HG03066 (cell line): ENCODE measurements at regions not wholly inside any gene's neighbourhood (a gene's known extent, or its start where the extent isn't known, plus 50 kb on each side); places are given as distances from the start of the nearest gene placed in this dataset.
"Not testable (repeated sequence)": the region's sequence is repeated elsewhere in the genome, so short reads cannot be mapped to it uniquely, and the experiment has no call there.

ENCODE experiments used
- ATAC-seq: cut with Tn5 transposase; IDR thresholded peaks from one replicate; pipeline ENCODE4 v1.9.1; 2021; ENCODE audit warnings: low read depth; ENCODE audit not compliant: unreplicated experiment

- ATAC-seq = no peak
Measured at GRCh38 chr16:86072328-86073102, 173.6 kb downstream of the IRF8 start.

- no peak for ATAC-seq
Measured at GRCh38 chr16:86073103-86073625, 174.2 kb downstream of the IRF8 start.

GRCh38 chr16:86073763-86074493 lies 175.0 kb downstream of the IRF8 start:
- no peak for ATAC-seq

DNA sequence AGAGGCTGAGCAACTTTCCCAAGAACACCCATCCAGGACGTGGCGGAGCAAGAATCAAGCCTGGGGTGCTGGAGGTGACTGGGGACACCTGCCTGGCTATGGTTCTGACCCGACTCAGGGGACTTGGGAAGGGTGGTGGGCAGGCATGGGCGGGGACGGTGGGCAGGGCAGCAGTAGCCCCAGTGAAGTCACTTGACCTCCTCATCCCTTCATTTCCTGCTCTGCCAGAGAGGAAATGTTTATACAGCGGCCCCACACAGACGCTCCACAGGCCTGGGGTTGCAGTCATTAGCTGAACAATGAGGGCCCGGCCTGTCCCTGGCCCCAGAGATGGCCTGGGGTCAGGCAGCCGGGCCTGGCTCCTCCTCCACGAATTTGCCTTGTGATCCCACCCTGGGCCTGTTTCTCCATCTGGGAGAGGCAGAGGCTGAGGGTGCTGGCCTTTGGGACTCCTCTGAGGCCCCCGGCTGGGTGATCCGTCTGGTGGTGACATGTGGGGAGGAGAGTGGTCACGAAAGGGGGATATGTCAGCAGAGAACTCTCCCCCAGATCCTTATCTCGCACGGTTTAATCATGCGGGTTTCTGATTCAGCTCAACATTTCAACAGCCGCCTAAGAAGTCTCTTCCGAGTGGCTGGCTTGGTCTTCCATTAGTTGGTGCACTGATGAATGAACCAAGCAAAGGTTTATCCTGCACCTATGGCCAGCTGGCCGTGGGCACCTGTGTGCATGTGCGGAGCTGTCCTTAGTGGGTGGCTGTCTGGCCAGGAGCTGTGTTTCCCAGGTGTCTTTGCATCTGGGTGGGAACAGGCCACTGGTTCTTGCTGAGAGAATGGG lies 175.9 kb downstream of the IRF8 start:
- ATAC-seq = no peak

DNA sequence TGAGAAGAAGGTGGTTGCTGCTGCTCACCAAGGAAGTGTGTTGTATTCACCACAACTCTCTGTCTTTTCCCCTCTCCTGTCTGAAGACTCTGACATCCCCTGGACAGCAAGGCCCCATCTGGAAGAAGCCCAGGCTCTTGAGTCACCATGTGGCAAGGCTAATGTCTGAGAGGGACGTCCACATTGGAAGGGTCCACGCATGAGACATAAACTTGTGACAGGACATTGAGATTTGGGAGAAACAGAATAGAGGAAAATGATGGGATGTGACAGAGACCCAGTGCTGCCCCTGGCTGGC lies 176.5 kb downstream of the IRF8 start:
- ATAC-seq = no peak

GRCh38 chr16:86075839-86076440 lies 177.0 kb downstream of the IRF8 start:
- ATAC-seq = no peak

DNA sequence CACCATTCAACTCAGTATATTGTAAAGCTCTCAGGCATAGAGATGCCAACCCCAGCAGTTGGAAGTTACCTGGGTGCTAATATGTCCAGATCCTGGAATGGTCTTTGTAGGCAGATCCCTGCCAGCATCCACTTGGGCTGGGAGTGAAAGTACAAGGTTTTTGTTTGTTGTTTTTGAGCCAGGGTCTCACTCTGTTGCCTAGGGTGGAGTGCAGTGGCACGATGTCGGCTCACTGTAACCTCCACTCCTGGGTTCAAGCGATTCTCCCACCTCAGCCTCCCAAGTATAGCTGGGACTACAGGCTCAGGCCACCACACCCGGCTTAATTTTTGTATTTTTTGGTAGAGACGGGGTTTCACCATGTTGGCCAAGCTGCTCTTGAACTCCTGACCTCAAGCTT lies 177.6 kb downstream of the IRF8 start:
- ATAC-seq = no peak

DNA sequence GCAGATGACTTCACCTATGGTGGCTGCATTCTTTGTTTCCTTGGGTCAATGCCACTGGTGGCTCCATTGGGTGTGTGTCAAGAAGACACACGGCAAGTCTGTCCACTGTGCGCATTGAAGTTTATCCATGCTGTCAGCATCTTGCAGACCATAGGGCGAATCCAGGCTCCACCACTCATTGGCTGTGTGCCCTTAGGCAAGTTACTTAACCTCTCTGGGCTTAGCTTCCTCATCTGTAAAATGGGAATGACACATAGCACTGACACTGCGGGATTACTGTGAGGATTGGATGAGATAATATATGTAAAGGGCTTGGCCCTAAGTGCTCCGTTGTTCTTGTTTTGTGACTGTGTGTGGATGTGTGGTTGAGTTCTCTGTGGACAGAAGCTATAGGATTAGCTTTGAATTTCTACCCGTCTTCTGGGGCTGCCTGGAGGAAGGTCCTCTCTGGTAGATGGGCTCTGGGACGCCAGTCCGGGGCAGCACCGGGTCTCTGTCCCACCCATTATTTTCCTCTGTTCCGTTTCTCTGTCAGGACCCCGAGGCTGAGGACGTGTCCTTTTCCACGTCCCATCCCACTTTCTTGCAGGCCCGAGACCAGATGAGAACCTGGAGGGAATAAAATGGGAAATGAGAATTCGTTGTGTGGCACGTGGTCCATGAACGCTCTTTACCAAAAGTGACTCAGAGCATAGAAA lies 178.4 kb downstream of the IRF8 start:
- ATAC-seq = no peak

DNA sequence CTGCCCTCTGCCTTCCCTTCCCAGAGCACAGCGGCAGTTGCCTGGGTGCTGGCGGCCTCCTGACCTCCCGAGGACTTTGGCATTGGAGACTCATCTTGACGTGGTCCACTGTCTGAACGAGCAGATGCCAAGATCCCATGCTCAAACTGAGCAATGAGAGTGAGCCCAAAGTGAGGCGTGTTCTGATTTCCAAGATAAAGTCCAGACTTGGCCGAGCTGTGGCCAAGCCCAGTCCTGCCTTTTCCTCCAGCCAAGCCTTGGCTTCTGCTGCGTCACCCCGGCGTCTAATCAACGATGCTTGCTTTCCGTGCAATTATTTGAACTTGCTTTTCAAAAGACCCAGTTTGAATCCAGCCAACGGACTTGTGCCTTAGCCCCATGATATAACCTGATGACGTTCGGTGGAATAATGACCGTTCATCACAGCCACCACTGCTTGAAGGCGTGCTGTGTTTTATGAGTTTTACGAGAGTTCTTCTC lies 179.2 kb downstream of the IRF8 start:
- no peak for ATAC-seq

DNA sequence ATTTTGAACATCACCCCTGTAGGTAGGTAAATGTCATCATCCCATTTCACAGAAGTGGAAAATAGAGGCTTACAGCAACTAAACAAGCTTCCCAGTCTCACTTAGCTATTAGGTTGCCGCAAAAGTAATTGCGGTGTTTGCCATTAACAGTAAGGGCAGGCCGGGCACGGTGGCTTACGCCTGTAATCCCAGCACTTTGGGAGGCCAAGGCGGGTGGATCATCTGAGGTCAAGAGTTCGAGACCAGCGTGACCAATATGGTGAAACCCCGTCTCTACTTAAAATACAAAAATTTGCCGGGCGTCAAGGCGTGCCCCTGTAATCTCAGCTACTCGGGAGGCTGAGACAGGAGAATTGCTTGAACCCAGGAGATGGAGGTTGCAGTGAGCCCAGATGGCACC lies 179.7 kb downstream of the IRF8 start:
- ATAC-seq = not testable (repeated sequence)

DNA sequence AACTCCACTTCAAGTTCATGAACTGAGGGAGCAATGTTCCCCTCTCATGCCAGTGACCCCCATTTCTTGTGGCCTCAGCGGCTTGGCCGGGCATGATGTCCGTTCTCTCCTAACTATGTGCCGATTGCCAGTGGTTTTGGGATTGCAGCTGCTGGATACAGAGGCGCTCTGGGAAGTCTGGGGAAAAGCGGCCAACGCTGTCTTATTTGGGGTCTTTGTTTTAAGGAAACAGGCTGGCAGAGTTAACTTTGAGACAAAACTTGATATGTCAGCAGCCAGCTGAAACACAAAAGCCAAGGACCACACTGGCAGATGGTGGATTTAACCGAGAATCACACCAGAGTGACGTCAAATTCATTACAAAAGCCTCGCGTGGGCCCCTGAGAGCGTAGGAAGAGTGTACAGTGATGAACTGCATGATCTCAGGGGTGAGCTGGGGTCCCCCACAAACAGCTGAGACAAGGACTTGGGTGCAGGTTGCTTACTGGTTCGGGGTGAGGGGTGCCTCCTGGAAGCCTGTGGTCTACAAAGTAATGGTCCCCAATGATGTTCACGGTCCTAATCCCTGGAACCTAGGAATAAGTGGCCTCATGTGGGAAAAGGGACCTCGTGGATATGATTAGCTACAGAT lies 180.4 kb downstream of the IRF8 start:
- no peak for ATAC-seq

DNA sequence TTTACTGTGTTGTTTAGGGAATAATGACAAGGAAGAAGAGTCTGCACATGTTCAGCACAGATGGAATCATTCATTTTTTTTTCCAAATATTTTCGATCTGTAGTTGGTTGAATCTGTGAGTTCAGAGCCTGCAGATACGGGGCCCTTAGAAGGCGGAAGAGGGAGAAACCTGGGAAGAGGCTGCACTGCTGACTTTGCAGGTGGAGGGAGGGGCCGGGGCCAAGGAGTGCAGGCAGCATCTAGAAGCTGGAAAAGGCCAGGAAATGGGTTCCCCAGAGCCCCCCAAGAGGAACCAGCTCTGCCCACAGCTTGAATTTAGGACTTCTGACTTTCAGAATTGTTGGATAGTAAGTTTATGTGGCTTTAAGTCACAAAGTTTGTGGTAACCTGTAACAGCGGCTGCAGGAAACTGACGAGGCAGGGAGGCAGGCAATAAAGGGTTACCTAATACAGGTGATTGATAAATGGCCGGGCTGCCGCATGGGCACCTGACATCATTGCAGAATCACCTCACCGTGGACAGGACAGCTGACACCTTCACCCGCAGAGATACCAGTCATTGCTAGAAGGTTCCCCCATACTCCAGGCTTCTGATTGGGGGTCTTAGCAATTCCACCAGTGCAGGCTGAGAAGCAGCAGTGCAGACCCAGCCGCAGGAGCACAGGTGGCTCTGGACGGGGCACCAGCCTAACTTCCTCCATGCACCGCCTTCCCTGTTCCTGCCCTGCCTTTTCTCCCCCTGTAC lies 181.3 kb downstream of the IRF8 start:
- no peak for ATAC-seq

DNA sequence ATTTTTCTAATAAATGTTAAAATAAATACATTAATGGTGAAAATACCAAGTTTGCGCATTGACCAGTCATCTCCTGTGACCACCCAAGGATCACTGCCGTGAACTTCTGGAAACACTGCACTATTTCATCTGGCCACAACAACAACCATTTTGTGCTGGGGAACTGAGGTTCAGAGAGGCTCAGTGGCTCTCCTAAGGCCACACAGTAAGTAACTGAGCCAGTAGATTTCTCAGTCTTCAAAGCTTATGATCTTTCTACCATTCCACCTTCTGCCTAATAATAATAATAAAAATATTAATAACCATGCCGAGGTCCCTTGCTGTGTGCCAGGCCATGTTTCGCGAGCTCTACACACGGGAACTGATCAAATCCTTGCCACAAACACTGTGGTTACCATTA lies 182.0 kb downstream of the IRF8 start:
- ATAC-seq = no peak

DNA sequence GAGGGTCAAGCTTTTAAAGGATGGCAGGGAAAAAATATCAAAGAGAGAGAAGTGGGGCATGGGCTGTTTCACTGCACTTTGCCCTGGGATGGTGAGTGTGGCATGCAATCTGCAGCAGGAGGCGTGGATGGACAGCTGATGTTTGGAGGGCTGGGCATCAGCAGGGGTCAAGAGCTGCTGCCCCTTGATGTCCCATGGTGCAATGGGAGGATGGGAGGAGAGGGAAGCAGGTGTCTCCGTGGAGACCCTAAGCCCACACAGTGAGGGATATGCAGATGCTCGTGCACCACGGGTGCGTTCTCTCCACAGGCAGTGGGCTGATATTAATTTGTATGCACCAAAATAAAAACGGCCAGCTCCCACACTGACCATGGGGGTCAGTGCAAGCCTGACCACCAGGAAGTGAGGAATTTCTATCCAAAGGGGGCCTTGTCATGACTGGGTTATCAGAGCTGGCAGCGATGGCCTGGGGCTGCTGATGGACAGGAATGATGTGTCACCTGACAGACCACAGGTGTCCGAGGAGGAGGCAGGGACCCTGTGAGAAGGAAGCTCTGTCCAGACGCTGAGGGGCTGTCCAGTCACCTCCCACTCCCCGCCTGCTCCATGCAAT lies 183.6 kb downstream of the IRF8 start:
- no peak for ATAC-seq

DNA sequence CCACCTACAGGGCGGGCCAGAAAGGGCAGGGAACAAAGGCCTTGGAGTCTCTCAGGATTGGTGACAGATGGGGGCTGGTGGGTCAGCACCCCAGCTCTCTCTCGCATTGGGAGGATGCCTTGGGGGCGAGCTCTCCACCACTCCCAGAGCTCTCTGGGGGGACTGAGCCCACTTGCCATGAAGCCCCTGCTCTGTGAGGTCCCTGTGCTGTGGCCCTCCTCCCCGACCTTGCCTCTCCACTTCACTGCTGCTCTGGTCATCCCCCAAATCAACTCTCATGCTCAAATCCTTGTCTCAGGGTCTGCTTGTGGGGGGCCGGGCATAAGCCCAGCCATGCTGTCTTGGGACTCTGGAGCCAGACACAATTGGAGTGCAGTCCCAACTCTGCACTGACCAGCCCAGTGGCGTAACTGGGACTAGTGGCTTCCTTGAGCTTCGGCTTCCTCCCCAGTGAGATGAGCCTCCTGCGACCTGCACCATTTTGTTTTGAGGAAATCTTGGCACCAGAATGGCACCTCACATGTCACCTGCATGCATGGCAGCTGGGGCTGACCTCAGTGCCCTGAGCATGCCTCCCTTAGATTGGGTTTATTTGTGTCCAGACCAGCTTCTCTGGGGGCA lies 184.5 kb downstream of the IRF8 start:
- ATAC-seq = no peak

GRCh38 chr16:86085161-86085611 lies 186.2 kb downstream of the IRF8 start:
- ATAC-seq = no peak

DNA sequence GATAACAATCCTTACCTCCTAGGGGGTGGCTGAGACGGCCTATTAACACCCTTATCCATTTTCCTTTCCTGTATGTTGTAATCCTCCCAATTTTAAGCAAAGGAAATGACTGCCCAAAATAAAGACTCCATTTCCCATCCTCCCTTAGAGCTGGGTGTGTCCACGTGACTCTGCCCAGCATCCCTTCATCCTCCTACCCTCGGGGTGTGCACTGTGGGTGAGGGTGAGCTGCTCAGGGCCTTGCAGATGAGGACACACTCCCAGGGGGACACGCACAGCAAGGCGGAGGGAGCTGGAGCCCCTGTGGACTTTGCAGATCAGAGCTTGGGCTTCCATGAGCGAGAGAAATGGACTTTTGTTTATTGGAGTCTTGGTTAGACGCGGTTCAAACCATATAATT lies 186.8 kb downstream of the IRF8 start:
- ATAC-seq = no peak

DNA sequence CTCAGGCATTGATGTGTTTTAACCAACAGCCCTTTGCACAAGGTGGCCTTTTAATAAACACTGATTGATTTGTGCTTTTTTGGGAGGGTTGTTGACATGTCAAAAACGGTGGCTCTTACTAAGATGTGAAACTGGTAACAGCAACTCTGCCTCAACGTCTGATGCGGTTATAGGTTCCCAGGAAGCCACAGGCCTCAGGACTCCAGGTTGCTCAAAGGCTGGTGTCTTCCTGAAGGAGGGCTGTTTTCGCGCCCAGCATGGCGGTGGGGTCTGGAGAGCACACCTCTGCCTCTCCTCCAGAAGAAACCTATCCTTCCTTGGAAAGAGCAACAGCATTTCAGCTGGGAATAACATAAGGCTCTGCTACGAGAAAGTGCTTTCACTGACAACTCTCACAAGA lies 187.5 kb downstream of the IRF8 start:
- no peak for ATAC-seq
